ENCODE measurements at regions not wholly inside any gene's neighbourhood (a gene's known extent, or its start where the extent isn't known, plus 50 kb on each side); places are given as distances from the start of the nearest gene placed in this dataset.
A peak's percentile ranks its signal among the peaks of the same experiment; 100 is the strongest.

DNA sequence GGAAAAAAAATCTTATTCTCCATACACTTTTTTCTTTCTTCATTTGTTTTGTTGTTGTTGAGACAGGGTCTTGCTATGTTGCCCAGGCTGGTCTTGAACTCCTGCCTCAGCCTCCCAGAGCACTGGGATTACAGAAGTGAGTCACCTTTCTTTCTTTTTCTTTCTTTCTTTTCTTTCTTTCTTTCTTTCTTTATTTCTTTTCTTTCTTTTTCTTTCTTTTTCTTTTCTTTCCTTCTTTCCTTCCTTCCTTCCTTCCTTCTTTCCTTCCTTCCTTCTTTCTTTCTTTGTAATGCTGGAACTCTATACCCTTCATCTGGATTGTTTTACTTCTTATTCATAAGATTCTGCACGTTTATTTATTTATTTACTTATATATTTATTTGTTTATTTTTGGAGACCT, 94.5 kb upstream of the TNRC6A start:
- no peaks in the 10 kb centered on the region for H3K36me3 ChIP-seq (ENCODE audit: control insufficient read depth in 2 of 2, extremely low read depth in 1 of 2, insufficient read depth in 2 of 2, low read length in 2 of 2)
- H3K4me3 ChIP-seq (ENCODE audit: control insufficient read depth in 2 of 3, extremely low read depth in 1 of 3, insufficient read depth in 2 of 3, low read depth in 1 of 3, low read length in 3 of 3) = no peak overlapping the region
- FAIRE-seq = no peak
- H3K9me3 ChIP-seq (ENCODE audit: control insufficient read depth, low read depth, low read length) = no peaks in the 10 kb centered on the region
- H2AFZ ChIP-seq (ENCODE audit: control insufficient read depth, low read length) = no peak overlapping the region
- no peak for DNase-seq (ENCODE audit: low read depth, low spot score)
- no peaks in the 10 kb centered on the region for H3K27me3 ChIP-seq (ENCODE audit: control insufficient read depth, extremely low read depth, insufficient read depth, low read length)
- H3K9ac ChIP-seq (ENCODE audit: control insufficient read depth, extremely low read depth, insufficient read depth, low read length) = no peak overlapping the region
- H3K4me2 ChIP-seq (ENCODE audit: control insufficient read depth, extremely low read depth, insufficient read depth, low read depth, low read length) = no peak overlapping the region
- H3K9me1 ChIP-seq (ENCODE audit: control insufficient read depth, extremely low read depth, insufficient read depth, low read length) = no peaks in the 10 kb centered on the region
- no peak overlapping the region for H3K27ac ChIP-seq (ENCODE audit: control insufficient read depth, insufficient read depth, low read length)
- H3K4me1 ChIP-seq (ENCODE audit: control insufficient read depth, extremely low read depth, insufficient read depth, low read length) = peaks cover 14% of the 10 kb centered on the region
- dilution Hi-C loops (cut with MboI; ENCODE audit: extremely low pct_ligation_motif_present, low sequenced_read_pairs) = no loop called here
- H4K20me1 ChIP-seq (ENCODE audit: control insufficient read depth, extremely low read depth, insufficient read depth, low read length) = no peaks in the 10 kb centered on the region
- TF ChIP-seq EZH2 (IDR thresholded peaks at IDR 0.05; ENCODE audit: low read length) = no peak
- TF ChIP-seq, protein P1, sequence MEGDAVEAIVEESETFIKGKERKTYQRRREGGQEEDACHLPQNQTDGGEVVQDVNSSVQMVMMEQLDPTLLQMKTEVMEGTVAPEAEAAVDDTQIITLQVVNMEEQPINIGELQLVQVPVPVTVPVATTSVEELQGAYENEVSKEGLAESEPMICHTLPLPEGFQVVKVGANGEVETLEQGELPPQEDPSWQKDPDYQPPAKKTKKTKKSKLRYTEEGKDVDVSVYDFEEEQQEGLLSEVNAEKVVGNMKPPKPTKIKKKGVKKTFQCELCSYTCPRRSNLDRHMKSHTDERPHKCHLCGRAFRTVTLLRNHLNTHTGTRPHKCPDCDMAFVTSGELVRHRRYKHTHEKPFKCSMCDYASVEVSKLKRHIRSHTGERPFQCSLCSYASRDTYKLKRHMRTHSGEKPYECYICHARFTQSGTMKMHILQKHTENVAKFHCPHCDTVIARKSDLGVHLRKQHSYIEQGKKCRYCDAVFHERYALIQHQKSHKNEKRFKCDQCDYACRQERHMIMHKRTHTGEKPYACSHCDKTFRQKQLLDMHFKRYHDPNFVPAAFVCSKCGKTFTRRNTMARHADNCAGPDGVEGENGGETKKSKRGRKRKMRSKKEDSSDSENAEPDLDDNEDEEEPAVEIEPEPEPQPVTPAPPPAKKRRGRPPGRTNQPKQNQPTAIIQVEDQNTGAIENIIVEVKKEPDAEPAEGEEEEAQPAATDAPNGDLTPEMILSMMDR (optimal IDR thresholded peaks at IDR 0.05 in 1 of 3, IDR thresholded peaks at IDR 0.05 in 1 of 3, conservative IDR thresholded peaks at IDR 0.05 in 1 of 3; ENCODE audit: extremely low read depth in 1 of 3, insufficient read depth in 2 of 3, low read length in 3 of 3) = no peak
- no peaks in the 10 kb centered on the region for H3K79me2 ChIP-seq (ENCODE audit: control insufficient read depth, insufficient read depth, low read length)

DNA sequence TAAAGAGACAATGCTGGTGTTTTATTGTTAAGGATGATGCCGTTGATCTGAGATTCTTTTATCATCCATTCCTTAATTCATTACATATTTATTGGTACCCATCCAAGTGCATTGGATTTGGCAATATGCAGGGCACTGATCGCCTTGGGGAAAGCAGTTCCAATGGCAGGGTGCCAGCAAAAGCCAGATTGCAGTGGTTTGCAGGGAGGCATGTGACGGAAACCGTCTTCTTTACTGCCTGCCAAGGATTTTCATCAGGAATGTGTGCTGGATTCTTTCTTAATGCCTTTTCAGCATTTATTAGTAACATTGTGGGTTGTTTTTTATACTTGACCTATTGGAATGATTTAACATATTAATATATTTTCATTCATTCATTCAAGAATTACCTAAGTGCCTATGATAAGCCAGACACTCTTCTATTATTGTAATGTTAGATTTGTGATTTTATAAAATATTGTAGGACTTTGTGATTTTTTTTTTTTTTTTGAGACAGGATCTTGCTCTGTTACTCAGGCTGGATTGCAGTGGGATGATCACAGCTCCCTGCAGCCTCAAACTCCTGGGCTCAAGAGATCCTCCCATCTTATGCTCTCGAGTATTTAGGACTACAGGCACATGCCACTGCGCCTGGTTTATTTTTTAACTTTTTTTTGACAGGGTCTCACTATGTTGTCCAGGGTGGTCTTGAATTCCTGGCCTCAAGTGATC, 93.4 kb upstream of the TNRC6A start:
- Histone ChIP-seq H3K27me3 (ENCODE audit: control insufficient read depth, extremely low read depth, insufficient read depth, low read length) (no peaks in the 10 kb centered on the region), H3K4me3 (ENCODE audit: control insufficient read depth in 2 of 3, extremely low read depth in 1 of 3, insufficient read depth in 2 of 3, low read depth in 1 of 3, low read length in 3 of 3) (no peak overlapping the region), H3K9ac (ENCODE audit: control insufficient read depth, extremely low read depth, insufficient read depth, low read length) (no peak overlapping the region), H2AFZ (ENCODE audit: control insufficient read depth, low read length) (no peak overlapping the region), H3K9me3 (ENCODE audit: control insufficient read depth, low read depth, low read length) (no peaks in the 10 kb centered on the region), H3K4me1 (ENCODE audit: control insufficient read depth, extremely low read depth, insufficient read depth, low read length) (peaks cover 14% of the 10 kb centered on the region), H3K79me2 (ENCODE audit: control insufficient read depth, insufficient read depth, low read length) (no peaks in the 10 kb centered on the region), H3K9me1 (ENCODE audit: control insufficient read depth, extremely low read depth, insufficient read depth, low read length) (no peaks in the 10 kb centered on the region), H3K36me3 (ENCODE audit: control insufficient read depth in 2 of 2, extremely low read depth in 1 of 2, insufficient read depth in 2 of 2, low read length in 2 of 2) (no peaks in the 10 kb centered on the region), H3K27ac (ENCODE audit: control insufficient read depth, insufficient read depth, low read length) (no peak overlapping the region), H4K20me1 (ENCODE audit: control insufficient read depth, extremely low read depth, insufficient read depth, low read length) (no peaks in the 10 kb centered on the region), H3K4me2 (ENCODE audit: control insufficient read depth, extremely low read depth, insufficient read depth, low read depth, low read length) (peak overlapping the region; percentile 20)
- dilution Hi-C loops (cut with MboI; ENCODE audit: extremely low pct_ligation_motif_present, low sequenced_read_pairs) = no loop called here
- DNase-seq (ENCODE audit: low read depth, low spot score) (peak; percentile 57), FAIRE-seq (peak; percentile 89)
- TF ChIP-seq EZH2 (IDR thresholded peaks at IDR 0.05; ENCODE audit: low read length) = no peak
- TF ChIP-seq, protein P1 (optimal IDR thresholded peaks at IDR 0.05 in 1 of 3, IDR thresholded peaks at IDR 0.05 in 1 of 3, conservative IDR thresholded peaks at IDR 0.05 in 1 of 3; ENCODE audit: extremely low read depth in 1 of 3, insufficient read depth in 2 of 3, low read length in 3 of 3) = no peak

Data from keratinocyte (primary cell).